IMR-90 (cell line): ENCODE measurements at regions not wholly inside any gene's neighbourhood (a gene's known extent, or its start where the extent isn't known, plus 50 kb on each side); places are given as distances from the start of the nearest gene placed in this dataset.

Source experiments
- CTCF ChIP-seq: conservative IDR thresholded peaks from 2 replicates; pipeline ENCODE4 v1.5.1; 2012; ENCODE audit warnings: mild to moderate bottlenecking, low read depth, low read length, improper control_type of control experiment
- FOS ChIP-seq: fragments of 150-350 bp; IDR thresholded peaks from 2 replicates; pipeline ENCODE4 v1.6.1; 2016; ENCODE audit warnings: low read depth, low read length
- MAFK ChIP-seq: IDR thresholded peaks from 2 replicates; pipeline ENCODE4 v1.6.1; 2012; ENCODE audit warnings: low read depth, low read length, improper control_type of control experiment
- MAZ ChIP-seq: IDR thresholded peaks from 2 replicates; pipeline ENCODE4 v1.6.1; 2012; ENCODE audit warnings: low read depth, mild to moderate bottlenecking, low read length, improper control_type of control experiment, moderate library complexity, borderline replicate concordance
- MXI1 ChIP-seq: IDR thresholded peaks from 2 replicates; pipeline ENCODE4 v1.6.1; 2012; ENCODE audit warnings: low read depth, mild to moderate bottlenecking, low read length, moderate library complexity, borderline replicate concordance
- POLR2A ChIP-seq: IDR thresholded peaks from 2 replicates; pipeline ENCODE4 v1.6.1; 2012; ENCODE audit warnings: mild to moderate bottlenecking, low read depth, low read length
- RCOR1 ChIP-seq: IDR thresholded peaks from 2 replicates; pipeline ENCODE4 v1.6.1; 2012; ENCODE audit warnings: mild to moderate bottlenecking, low read length, improper control_type of control experiment; ENCODE audit not compliant: insufficient replicate concordance
- RFX5 ChIP-seq: IDR thresholded peaks from 2 replicates; pipeline ENCODE4 v1.8.0; 2012; ENCODE audit warnings: low read depth, mild to moderate bottlenecking, low read length, moderate library complexity
- SMC3 ChIP-seq: fragments of 150-350 bp; IDR thresholded peaks from 2 replicates; pipeline ENCODE4 v1.6.1; 2016; ENCODE audit warnings: low read depth, mild to moderate bottlenecking, antibody characterized with exemption, low read length, moderate library complexity
- USF2 ChIP-seq: fragments of 150-350 bp; IDR thresholded peaks from 2 replicates; pipeline ENCODE4 v1.6.1; 2017; ENCODE audit warnings: mild to moderate bottlenecking, antibody characterized with exemption, low read length, low read depth

DNA sequence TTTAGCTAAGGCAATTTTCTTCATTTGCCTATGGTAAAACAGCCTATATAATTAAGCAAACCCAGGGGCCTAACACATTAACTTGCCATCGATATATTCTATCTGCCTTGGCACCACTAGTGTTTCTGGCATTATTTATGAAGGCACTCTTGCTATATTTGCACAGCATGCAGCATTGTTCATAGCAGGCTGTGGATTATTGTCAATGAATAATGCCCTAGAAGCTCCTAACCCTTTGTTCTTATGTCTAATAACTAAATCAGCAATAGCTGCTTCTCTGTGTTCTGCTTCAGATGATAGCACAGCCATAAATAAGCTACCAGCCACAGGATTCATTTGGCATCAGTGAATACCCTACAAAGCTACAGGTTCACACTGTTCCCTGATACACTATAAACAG lies 254.8 kb upstream of the STXBP5 start:
- TF ChIP-seq SMC3 (no peak), MAFK (no peak), CTCF (no peak), POLR2A (no peak), MAZ (no peak), RFX5 (no peak), FOS (no peak), RCOR1 (no peak), MXI1 (no peak), USF2 (no peak)
